Stimulated activated CD8-positive, alpha-beta memory T cell treated with anti-CD3 and anti-CD28 coated beads, Interleukin-12 subunit alpha, Interleukin-12 subunit beta, amount 100 ng/mL, for 24 hours (primary cell): ENCODE measurements at regions not wholly inside any gene's neighbourhood (a gene's known extent, or its start where the extent isn't known, plus 50 kb on each side); places are given as distances from the start of the nearest gene placed in this dataset.

Experiments used
- DNase-seq: peaks from one replicate; pipeline ENCODE4 v3.0.0-alpha.2; 2020; ENCODE audit errors: extremely low read depth

DNA sequence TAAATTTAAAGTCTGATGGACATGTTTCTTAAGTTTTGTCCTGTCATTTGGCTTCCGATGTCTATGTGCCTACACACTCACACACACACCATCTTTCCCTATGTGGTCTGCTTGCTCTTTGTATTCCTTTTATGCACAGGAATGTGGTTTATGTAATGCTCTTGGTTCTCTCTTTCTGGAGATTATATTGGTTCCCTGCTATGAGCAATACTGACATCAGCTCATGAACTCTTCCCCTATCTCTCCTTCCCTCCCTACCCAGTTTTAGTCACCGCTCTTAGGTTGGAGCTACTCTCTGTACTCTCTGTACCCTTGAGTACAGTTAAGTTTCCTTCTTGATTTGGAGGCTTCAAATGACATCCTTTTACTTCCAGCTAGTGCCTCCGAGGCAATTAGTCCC, 77.9 kb upstream of the MVB12B start:
- no peak for DNase-seq

DNA sequence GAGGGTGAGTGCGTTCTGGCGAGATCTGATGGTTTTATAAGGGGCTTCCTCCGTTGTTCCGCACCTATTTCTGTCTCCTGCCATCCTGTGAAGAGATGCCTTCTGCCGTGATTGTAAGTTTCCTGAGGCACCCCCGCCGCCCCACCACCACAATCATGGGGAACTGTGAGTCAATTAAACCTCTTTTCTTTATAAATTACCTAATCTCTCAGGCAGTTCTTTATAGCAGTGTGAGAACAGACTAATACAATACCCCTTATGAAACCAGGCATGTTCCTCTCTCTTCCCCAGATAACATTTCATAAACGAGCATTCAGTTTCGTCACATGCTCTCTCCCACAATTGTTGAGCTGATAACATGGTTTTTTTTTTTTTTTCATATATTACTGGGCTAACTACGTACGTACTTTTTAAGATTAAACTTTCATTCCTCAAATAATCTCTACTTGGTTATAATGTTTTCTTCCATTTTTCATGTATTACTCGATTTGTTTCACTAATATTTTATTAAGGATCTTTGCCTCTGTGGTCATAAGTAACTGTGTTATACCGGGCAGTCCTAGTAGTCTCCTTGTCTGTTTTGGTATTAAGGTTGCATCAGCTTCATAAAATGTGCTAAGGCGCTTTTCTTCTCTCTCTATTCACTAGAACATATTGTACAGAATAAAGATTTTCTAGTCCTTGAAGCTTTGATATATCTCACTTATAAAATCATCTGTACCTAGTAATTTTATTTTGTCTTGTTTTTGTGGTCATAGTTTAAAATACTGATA, 64.9 kb upstream of the MVB12B start:
- no peak for DNase-seq

DNA sequence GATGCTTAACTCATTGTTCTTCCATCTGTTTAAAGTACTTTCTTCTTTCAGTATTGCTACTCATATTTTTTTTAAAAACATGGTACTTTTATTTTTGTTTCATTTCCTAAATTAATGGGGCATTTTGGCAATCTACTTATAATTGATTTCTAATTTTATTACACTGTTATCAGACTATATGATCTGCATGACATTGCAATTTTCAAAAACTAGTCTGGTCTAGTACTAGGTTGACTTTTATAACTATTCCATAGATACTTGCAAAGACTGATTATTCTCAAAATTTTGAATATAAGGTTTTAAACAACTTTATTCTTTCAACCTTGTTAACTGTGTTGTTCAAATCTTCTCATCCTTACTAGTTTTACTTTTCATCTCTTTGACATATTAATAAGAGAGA, 63.9 kb upstream of the MVB12B start:
- no peak for DNase-seq

DNA sequence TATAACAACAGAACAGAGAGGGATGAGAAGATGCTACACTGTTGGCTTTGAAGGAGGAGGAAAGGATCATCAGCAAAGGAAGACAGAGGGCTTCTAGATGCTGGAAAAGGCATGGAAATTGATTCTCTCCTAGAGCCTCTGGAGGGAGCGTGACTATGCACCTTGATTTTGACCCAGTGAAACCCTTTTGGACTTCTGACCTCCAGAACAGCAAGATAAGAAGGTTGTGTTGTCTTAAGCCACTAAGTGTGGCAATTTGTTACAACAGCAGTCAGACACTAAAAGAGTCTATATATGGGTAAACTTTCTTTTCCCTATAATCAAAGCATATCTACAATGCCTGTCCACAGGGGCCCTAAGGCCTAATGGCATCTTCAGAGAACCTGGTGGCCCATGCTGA, 56.1 kb upstream of the MVB12B start:
- DNase-seq = no peak

DNA sequence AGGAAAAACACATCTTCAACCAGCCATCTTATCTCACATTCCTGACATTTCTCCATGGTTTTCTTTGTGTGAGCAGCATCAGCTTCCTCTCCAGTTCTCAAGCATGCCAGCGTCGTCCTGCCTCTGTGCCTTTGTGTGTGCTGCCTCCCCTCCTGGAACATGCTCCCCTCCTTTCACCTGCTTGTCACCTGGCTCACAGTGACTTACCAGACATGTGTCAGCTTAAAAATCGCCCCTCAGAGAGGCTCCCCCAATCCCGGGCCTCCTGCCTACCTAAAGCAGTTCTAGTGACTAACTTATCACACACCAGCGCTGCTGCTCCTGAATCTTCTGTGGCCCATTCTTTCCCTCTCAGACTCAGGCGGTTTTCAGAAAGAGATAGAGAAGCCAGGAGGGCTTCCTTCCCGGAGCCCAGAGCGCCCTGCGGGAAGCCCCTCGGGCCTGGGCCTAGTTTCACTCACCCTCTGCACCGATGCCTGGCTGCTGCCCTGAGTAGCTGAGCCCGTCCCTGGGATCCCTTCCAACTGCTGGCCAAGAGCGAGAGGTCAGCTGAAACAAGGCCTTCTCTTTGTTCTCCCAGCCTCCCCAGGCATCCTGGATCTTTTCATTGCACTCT, 51.1 kb upstream of the MVB12B start:
- DNase-seq = no peak

DNA sequence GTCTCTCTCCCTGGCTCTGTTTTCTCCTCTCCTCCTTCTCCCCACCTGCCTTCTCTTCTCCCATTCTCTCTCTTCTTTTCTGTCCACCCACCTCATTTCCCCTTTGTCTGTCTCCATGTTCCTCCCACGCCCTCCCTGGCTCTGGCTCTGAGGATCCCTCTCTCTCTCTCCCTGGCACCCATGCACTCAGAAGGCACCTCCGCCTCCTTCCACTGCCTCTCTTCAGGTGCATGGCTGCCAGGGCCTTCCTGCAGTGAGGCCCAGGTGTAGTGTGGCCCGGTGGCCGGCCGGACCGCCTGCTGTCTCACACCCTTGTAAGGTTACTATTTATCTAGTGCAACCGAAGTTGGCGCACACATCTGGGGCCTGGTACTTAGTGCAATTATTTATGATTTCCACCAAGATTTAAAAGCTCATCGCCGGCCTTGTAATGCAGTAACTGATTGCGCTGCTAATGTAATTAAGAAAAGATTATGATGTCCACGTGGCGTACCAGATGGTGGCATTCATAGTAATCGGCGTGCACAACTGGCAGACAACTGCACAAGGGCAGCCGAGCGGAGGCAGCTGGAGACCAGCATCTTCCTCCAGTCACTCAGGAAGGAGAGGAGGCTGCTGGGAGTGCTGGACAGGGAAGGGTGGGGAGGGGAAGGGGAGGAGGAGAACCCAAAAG, 50.4 kb upstream of the MVB12B start:
- DNase-seq = no peak
